K562 (cell line): ENCODE measurements at regions not wholly inside any gene's neighbourhood (a gene's known extent, or its start where the extent isn't known, plus 50 kb on each side); places are given as distances from the start of the nearest gene placed in this dataset.

Experiments used
- ATAC-seq: fragments of 200-7000 bp; cut with Tn5 transposase; 3 replicates; pipeline ENCODE4 v1.9.1; 2020; ENCODE audit warnings: moderate library complexity
- BruUV-seq: library from RNA; stranded (reverse); fragments of 400-500 nt; replicated peaks from 2 replicates; lab custom pipeline; 2021; lab: Mats Ljungman, UMichigan
- CTCF ChIA-PET: fragments of 300-600 bp; formaldehyde crosslinking; extraction: SDS; loops from one replicate; lab custom pipeline; 2021; ENCODE audit warnings: low intra/inter-chr PET ratio; lab: Yijun Ruan, JAX
- POLR2A ChIA-PET: fragments of 300-600, 350-650 bp; sonication (Branson Sonifier 250); formaldehyde crosslinking; extraction: SDS; loops from one replicate; lab custom pipeline; 2021; ENCODE audit warnings: antibody characterized with exemption, inconsistent platforms; lab: Yijun Ruan, JAX
- DNase-seq, 4 experiments: peaks; one replicate each; pipeline versions ENCODE4 v3.0.0 to v3.0.0-alpha.2; 2011 to 2018; ENCODE audit warnings: low spot score in 3 of 4, mixed read lengths in 3 of 4; ENCODE audit errors: extremely low read depth in 1 of 4
- FAIRE-seq: peaks from 2 replicates; lab custom pipeline; 2011; peaks lifted over from hg19 to GRCh38; lab: Jason Lieb, UNC
- H2AFZ ChIP-seq: 2 replicates; pipeline ENCODE4 v1.6.0; 2011; ENCODE audit warnings: low read depth, low read length, control low read depth, inconsistent platforms
- H3K27ac ChIP-seq: fragments of 200-600 bp; 3 replicates; pipeline ENCODE4 v1.8.0; 2011; ENCODE audit warnings: low read depth, mild to moderate bottlenecking, control low read depth, inconsistent platforms, low read length, moderate library complexity, mixed read lengths; ENCODE audit errors: extremely low read depth
- H3K27me3 ChIP-seq, 2 experiments: fragments of 300-600 bp in 1 of 2; 2 replicates in 1 of 2; 3 replicates in 1 of 2; pipeline versions ENCODE4 v1.6.0 to v1.8.0; 2011; ENCODE audit warnings: inconsistent platforms in 2 of 2, low read length in 2 of 2, mild to moderate bottlenecking in 1 of 2, mixed read lengths in 1 of 2, moderate library complexity in 1 of 2; ENCODE audit not compliant: control insufficient read depth in 2 of 2, insufficient read depth in 2 of 2
- H3K36me3 ChIP-seq: fragments of 300-600 bp; 3 replicates; pipeline ENCODE4 v1.8.0; 2011; ENCODE audit warnings: mild to moderate bottlenecking, low read length, inconsistent platforms; ENCODE audit not compliant: control insufficient read depth, insufficient read depth
- H3K4me1 ChIP-seq, 2 experiments: fragments of 200-600 bp in 1 of 2; replicated peaks in 1 of 2; 2 replicates in 1 of 2; 3 replicates in 1 of 2; pipeline versions ENCODE4 v1.5.1 to v1.8.0; 2011; ENCODE audit warnings: inconsistent platforms in 2 of 2, low read length in 2 of 2, mild to moderate bottlenecking in 1 of 2, mixed read lengths in 1 of 2, moderate library complexity in 1 of 2; ENCODE audit not compliant: control insufficient read depth in 2 of 2, insufficient read depth in 2 of 2
- H3K4me2 ChIP-seq: 2 replicates; pipeline ENCODE4 v1.6.1; 2011; ENCODE audit warnings: low read length, control low read depth, inconsistent platforms, mixed read lengths; ENCODE audit not compliant: insufficient read depth
- H3K4me3 ChIP-seq: fragments of 200-600 bp; sonication (generic), shearing (Covaris generic); 2 replicates; pipeline ENCODE4 v1.5.1; 2016; ENCODE audit warnings: control low read depth, inconsistent platforms
- H3K79me2 ChIP-seq: fragments of 200-600 bp; 3 replicates; pipeline ENCODE4 v1.8.0; 2011; ENCODE audit warnings: low read length, inconsistent platforms; ENCODE audit not compliant: control insufficient read depth, insufficient read depth
- H3K9ac ChIP-seq, 2 experiments: 2 replicates each; pipeline versions ENCODE4 v1.6.0 to v1.6.1; 2011; ENCODE audit warnings: low read depth in 2 of 2, low read length in 2 of 2, control low read depth in 1 of 2, inconsistent platforms in 1 of 2, mild to moderate bottlenecking in 1 of 2, mixed read lengths in 1 of 2; ENCODE audit not compliant: insufficient read depth in 1 of 2
- H3K9me1 ChIP-seq: one replicate; pipeline ENCODE4 v1.6.0; 2011; ENCODE audit warnings: inconsistent platforms, mild to moderate bottlenecking, low read length, moderate library complexity; ENCODE audit not compliant: control insufficient read depth, insufficient read depth
- H3K9me3 ChIP-seq: replicated peaks from 2 replicates; pipeline ENCODE4 v1.5.1; 2011; ENCODE audit warnings: low read depth, low read length, inconsistent platforms; ENCODE audit not compliant: control insufficient read depth, insufficient read depth
- H4K20me1 ChIP-seq: replicated peaks from 2 replicates; pipeline ENCODE4 v1.6.1; 2011; ENCODE audit warnings: low read length, inconsistent platforms, mixed read lengths; ENCODE audit not compliant: control insufficient read depth, insufficient read depth
- CEBPG ChIP-seq, 3 experiments: fragments of 200-800 bp in 1 of 3; sonication (Bioruptor generic) in 1 of 3; sonication (generic) in 1 of 3; formaldehyde crosslinking in 1 of 3; IDR thresholded peaks in 2 of 3; conservative IDR thresholded peaks in 1 of 3; 2 replicates each; pipeline versions ENCODE4 v1.6.1 to v1.8.0; 2016 to 2022; ENCODE audit warnings: missing compliant biosample characterization in 2 of 3, missing genetic modification characterization in 2 of 3, mild to moderate bottlenecking in 1 of 3, missing genetic modification reagents in 1 of 3
- ELF1 ChIP-seq: fragments of 200-800 bp; sonication (Bioruptor generic); IDR thresholded peaks from 2 replicates; pipeline ENCODE4 v1.6.1; 2016; ENCODE audit warnings: missing genetic modification characterization, missing compliant biosample characterization
- GATA2 ChIP-seq: sonication (generic); formaldehyde crosslinking; IDR thresholded peaks from 2 replicates; pipeline ENCODE4 v1.4.0; 2020; ENCODE audit warnings: mild to moderate bottlenecking, missing genetic modification reagents
- HBP1 ChIP-seq: fragments of 450-650 bp; formaldehyde crosslinking; IDR thresholded peaks from 2 replicates; pipeline ENCODE4 v1.4.0; 2022; ENCODE audit warnings: missing genetic modification characterization
- HSF4 ChIP-seq: fragments of 250-450 bp; sonication (Bioruptor Pico); IDR thresholded peaks from 2 replicates; pipeline ENCODE4 v2.1.2; 2022; ENCODE audit warnings: mild to moderate bottlenecking, moderate library complexity, borderline replicate concordance
- NR2C1 ChIP-seq, 2 experiments: fragments of 450-650 bp; IDR thresholded peaks; 2 replicates each; pipeline ENCODE4 v1.6.1; 2017; ENCODE audit warnings: mild to moderate bottlenecking in 2 of 2, antibody characterized with exemption in 1 of 2, inconsistent platforms in 1 of 2, missing compliant biosample characterization in 1 of 2, missing genetic modification characterization in 1 of 2
- RCOR1 ChIP-seq, 2 experiments: IDR thresholded peaks; 2 replicates each; pipeline ENCODE4 v1.6.1; 2012; ENCODE audit warnings: low read depth in 2 of 2, low read length in 2 of 2, borderline replicate concordance in 1 of 2, improper control_type of control experiment in 1 of 2
- ZNF507 ChIP-seq: conservative IDR thresholded peaks from 2 replicates; pipeline ENCODE4 v1.6.1; 2017; ENCODE audit warnings: missing genetic modification characterization, missing compliant biosample characterization
- ZNF785 ChIP-seq: fragments of 250-450 bp; sonication (Bioruptor Pico); IDR thresholded peaks from 2 replicates; pipeline ENCODE4 v1.4.0; 2020; ENCODE audit warnings: mild to moderate bottlenecking
- WGBS: fragments of 100-300 bp; shearing (Covaris generic); methylation state at CpG from one replicate; pipeline ENCODE4 v1.1.6; 2016; ENCODE audit warnings: low coverage, mixed read lengths; ENCODE audit not compliant: insufficient coverage; ENCODE audit errors: missing lambda C conversion rate; 5-methylcytosine and 5-hydroxymethylcytosine counted together
- in situ Hi-C: fragments of 300-500 bp; cut with MboI; formaldehyde crosslinking; loops from 4 replicates; pipeline ENCODE4 v1.15.0; 2018; ENCODE audit warnings: inconsistent platforms, mixed read lengths
- intact Hi-C: fragments of 100-400 bp; cut with micrococcal nuclease; formaldehyde crosslinking; loops from 2 replicates; pipeline ENCODE4 v1.14.2; 2022

DNA sequence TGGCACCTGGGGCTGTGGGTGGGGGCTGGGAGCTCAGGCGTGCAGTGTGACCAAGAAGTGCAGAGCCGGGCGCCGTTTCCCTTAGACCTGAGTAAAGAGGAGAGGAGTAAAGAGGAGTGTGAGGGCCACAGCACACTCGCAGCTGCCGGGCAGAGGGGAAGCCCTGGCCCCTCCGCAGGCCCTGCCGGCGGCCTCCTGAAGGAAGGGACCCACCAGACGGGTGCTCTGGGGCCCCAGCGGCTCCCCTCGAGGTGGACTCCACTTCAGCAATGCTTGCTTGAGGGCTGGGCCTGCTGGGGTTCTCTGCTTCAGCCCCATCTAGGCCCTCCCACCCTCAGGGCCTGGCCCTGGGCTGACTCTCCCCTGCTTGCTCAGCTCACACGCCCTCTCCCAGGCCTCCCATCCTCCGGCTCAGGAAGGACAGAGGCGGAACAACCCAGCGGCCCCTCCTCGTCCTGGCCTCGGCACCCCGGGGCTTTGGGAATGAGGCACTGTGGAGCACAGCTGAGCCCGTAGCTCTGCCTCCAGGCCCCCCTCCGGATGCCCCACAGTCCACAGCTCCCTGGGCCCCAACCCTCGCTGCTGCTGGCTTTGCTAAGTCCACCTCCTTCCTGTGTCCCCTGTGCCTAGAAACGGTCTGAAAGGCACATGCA is 1198.7 kb downstream of the BRD1 start:
- no peak overlapping the region for H2AFZ ChIP-seq
- ChIA-PET CTCF (no interaction called here), POLR2A (no interaction called here)
- H3K4me2 ChIP-seq, result no peak overlapping the region
- no TSS peak for BruUV-seq
- no peaks in the 10 kb centered on the region for H4K20me1 ChIP-seq
- no peak overlapping the region for H3K4me3 ChIP-seq
- H3K4me1 ChIP-seq, result no peaks in the 10 kb centered on the region
- DNase-seq (no peak), FAIRE-seq (no peak), ATAC-seq (no peak)
- no peak overlapping the region for H3K27ac ChIP-seq
- TF ChIP-seq RCOR1 (IDR thresholded peaks at IDR 0.05; ENCODE audit: borderline replicate concordance in 1 of 2, low read depth in 2 of 2, low read length in 2 of 2), result no peak
- TF ChIP-seq GATA2 (CRISPR knock-in tag), result no peak
- no peak for TF ChIP-seq HSF4 (CRISPR knock-in tag)
- intact Hi-C loops (no loop called here), in situ Hi-C loops (no loop called here)
- 0% methylated on average over 1 of the region's 23 CpGs for WGBS
- H3K79me2 ChIP-seq, result no peaks in the 10 kb centered on the region
- H3K9me3 ChIP-seq, result no peaks in the 10 kb centered on the region
- no peaks in the 10 kb centered on the region; a peak in 1 of 5 replicates for H3K27me3 ChIP-seq
- no peaks in the 10 kb centered on the region for H3K36me3 ChIP-seq
- H3K9ac ChIP-seq, result no peak overlapping the region
- H3K9me1 ChIP-seq, result no peaks in the 10 kb centered on the region

DNA sequence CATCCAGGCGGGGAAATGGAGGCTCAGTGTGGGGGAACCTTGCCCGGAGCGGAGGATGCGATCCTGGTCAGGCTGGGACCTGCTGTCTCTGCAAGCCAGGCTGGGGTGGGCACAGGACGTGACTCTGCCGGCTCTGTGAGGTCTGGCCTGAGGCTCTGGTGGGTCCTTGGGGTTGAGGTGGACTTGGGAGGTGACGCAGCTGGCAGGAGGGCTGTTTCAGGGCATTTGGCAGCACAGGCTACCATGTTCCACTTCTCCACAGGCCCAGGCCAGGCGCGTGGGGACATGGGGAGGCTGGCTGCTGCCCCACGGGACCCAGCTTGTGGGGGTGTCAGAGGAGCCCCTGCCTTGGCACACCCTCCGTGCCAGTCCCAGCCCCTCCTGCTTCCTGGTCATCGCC is 1199.7 kb downstream of the BRD1 start:
- Histone ChIP-seq H2AFZ (no peak overlapping the region), H3K9me1 (no peaks in the 10 kb centered on the region), H3K9ac (no peak overlapping the region), H3K9me3 (no peaks in the 10 kb centered on the region), H3K4me3 (no peak overlapping the region), H3K4me2 (no peak overlapping the region), H4K20me1 (no peaks in the 10 kb centered on the region), H3K27ac (no peak overlapping the region), H3K79me2 (no peaks in the 10 kb centered on the region), H3K36me3 (no peaks in the 10 kb centered on the region), H3K27me3 (no peaks in the 10 kb centered on the region; a peak in 1 of 5 replicates), H3K4me1 (no peaks in the 10 kb centered on the region)
- no peak for FAIRE-seq
- WGBS, result 4% methylated on average over 3 of the region's 12 CpGs
- BruUV-seq, result no TSS peak
- no peak for ATAC-seq
- ChIA-PET POLR2A (no interaction called here), CTCF (no interaction called here)
- intact Hi-C loops (no loop called here), in situ Hi-C loops (no loop called here)
- no peak for DNase-seq
- TF ChIP-seq ZNF785 (CRISPR knock-in tag) (no peak), NR2C1 (IDR thresholded peaks at IDR 0.05) (no peak), NR2C1 (tag; IDR thresholded peaks at IDR 0.05) (no peak), ZNF507 (tag) (no peak), HBP1 (CRISPR knock-in tag) (no peak), CEBPG (CRISPR knock-in tag; IDR thresholded peaks at IDR 0.05) (no peak), CEBPG (tag; conservative IDR thresholded peaks at IDR 0.05 in 1 of 2, IDR thresholded peaks at IDR 0.05 in 1 of 2) (no peak), ELF1 (tag) (no peak)
